Fibroblast of pulmonary artery (primary cell): ENCODE measurements at regions not wholly inside any gene's neighbourhood (a gene's known extent, or its start where the extent isn't known, plus 50 kb on each side); places are given as distances from the start of the nearest gene placed in this dataset.

Source experiments
- DNase-seq: peaks from one replicate; pipeline ENCODE4 v3.0.0-alpha.2; 2010; ENCODE audit warnings: low read depth
- H3K4me3 ChIP-seq: replicated peaks from 2 replicates; pipeline ENCODE4 v1.5.1; 2011; ENCODE audit warnings: low read depth, mild to moderate bottlenecking, control low read depth, low read length, moderate library complexity
- CTCF ChIP-seq: IDR thresholded peaks from 2 replicates; pipeline ENCODE4 v1.5.1; 2011; ENCODE audit warnings: mild to moderate bottlenecking, control low read depth, low read length, inconsistent platforms; ENCODE audit errors: missing control alignments

GRCh38 chr3:82054849-82055248 is 293.4 kb upstream of the GBE1 start:
- no peak for DNase-seq
- H3K4me3 ChIP-seq, result no peak overlapping the region
- no peak for TF ChIP-seq CTCF

- DNase-seq, result no peak
- TF ChIP-seq CTCF, result no peak
- H3K4me3 ChIP-seq, result no peak overlapping the region
Measured at GRCh38 chr3:82053236-82053635, 291.8 kb upstream of the GBE1 start.

- no peak for DNase-seq
- no peak for TF ChIP-seq CTCF
- H3K4me3 ChIP-seq, result no peak overlapping the region
Measured at GRCh38 chr3:82050382-82050781, 288.9 kb upstream of the GBE1 start.

- no peak for TF ChIP-seq CTCF
- DNase-seq, result no peak
- H3K4me3 ChIP-seq, result no peak overlapping the region
Measured at GRCh38 chr3:82048711-82049110, 287.3 kb upstream of the GBE1 start.

GRCh38 chr3:82044930-82045705 is 283.7 kb upstream of the GBE1 start:
- no peak for TF ChIP-seq CTCF
- no peak for DNase-seq

GRCh38 chr3:82038556-82038955 is 277.1 kb upstream of the GBE1 start:
- TF ChIP-seq CTCF, result no peak
- H3K4me3 ChIP-seq, result no peak overlapping the region
- no peak for DNase-seq

More at GRCh38 chr3:82044930-82045705, 283.7 kb upstream of the GBE1 start:
- no peak overlapping the region for H3K4me3 ChIP-seq

GRCh38 chr3:82033186-82033585 is 271.7 kb upstream of the GBE1 start:
- DNase-seq, result no peak
- H3K4me3 ChIP-seq, result no peak overlapping the region
- TF ChIP-seq CTCF, result no peak
